SIG-M5 (cell line): ENCODE measurements at regions not wholly inside any gene's neighbourhood (a gene's known extent, or its start where the extent isn't known, plus 50 kb on each side); places are given as distances from the start of the nearest gene placed in this dataset.
"Not testable (repeated sequence)": the region's sequence is repeated elsewhere in the genome, so short reads cannot be mapped to it uniquely, and the experiment has no call there.

Experiments
- DNase-seq: peaks from one replicate; lab custom pipeline; 2025; lab: John Stamatoyannopoulos, UW

DNA sequence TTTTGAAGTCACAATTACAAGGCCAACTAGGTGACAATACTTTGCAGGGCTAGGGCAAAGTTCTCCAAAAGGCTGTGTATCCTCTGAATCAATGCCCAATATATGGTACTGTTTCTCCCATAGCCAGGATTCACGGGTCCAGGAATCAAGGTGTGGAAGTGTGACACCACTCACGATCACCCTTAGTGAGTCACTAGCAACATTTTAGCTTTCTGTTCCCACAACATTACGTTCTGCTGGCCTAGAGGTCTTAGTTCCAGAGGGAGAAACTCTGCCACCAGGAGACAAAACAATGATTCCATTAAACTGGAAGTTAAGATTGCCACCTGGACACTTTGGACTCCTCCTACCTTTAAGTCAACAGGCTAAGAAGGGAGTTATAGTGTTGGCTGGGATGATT lies 88.5 kb upstream of the RANBP6 start:
- not testable (repeated sequence) for DNase-seq

DNA sequence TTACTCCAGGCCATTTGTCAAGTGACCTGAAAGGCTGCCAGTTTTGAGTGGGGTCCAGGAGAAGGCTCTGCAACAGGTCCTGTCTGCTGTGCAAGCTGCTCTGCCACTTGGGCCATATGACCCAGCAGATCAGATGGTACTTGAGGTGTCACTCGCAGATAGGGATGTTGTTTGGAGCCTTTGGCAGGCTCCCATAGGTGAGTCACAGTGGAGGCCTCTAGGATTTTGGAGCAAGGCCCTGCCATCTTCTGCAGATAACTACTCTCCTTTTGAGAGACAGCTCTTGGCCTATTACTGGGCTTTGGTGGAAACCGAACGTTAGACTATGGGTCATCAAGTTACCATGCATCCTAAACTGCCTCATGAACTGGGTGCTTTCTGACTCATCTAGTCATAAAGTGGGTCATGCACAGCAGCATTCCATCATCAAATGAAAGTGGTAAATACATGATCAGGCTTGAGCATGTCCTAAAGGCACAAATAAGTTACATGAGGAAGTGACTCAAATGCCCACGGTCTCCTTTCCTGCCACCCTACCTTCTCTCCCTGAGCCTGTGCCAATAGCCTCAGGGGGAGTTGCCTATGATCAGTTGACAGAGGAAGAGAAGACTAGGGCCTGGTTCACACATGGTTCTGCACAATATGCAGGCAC lies 87.0 kb upstream of the RANBP6 start:
- not testable (repeated sequence) for DNase-seq

DNA sequence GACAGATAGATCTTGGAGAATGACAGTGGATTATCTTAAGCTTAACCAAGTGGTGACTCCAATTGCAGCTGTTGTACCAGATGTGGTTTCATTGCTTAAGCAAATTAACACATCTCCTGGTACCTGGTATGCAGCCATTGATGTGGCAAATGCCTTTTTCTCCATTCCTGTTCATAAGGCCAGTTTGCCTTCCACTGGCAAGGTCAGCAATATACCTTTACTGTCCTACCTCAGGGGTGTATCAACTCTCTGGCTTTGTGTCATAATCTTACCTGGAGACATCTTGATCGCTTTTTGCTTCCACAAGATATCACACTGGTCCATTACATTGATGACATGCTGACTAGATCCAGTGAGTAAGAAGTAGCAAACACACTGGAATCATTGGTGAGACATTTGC lies 86.3 kb upstream of the RANBP6 start:
- DNase-seq = not testable (repeated sequence)

DNA sequence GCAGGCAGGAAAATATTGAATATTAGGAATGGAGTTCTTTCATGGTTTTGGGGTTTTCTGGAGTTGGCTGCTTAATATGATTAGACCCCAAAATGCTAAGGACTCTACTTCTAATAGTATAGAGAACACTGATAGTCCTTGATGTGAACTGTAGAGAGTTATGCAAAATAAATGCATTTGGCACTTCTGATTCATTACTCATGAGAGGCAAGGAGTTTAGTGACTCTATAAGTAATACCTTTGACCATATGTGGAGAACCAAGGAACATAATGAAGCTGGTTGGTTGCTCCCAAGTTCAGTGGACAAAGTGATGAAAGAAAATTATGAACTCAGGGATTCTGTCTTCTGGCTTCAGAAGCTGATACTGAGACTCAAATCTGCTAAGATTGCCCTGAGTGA lies 83.9 kb upstream of the RANBP6 start:
- DNase-seq = not testable (repeated sequence)

DNA sequence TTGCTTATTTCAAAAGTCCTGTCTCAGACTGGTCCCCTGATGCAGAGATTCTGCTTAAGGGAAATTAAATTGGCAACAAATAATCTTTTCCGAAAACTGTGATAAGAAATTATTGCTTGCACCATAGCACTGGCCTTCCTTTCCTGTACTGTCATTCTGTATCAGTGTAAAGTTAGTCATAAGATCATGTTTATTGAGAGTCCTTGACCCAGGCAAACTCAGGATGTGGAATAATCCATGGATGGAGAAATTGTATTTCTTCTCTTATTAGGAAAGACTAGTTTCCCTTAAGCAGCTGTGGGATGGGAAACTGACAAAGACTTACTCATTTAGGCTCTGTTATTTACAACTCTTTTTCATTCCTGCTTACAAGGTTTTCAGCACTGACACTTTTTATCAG lies 83.0 kb upstream of the RANBP6 start:
- DNase-seq = no peak

DNA sequence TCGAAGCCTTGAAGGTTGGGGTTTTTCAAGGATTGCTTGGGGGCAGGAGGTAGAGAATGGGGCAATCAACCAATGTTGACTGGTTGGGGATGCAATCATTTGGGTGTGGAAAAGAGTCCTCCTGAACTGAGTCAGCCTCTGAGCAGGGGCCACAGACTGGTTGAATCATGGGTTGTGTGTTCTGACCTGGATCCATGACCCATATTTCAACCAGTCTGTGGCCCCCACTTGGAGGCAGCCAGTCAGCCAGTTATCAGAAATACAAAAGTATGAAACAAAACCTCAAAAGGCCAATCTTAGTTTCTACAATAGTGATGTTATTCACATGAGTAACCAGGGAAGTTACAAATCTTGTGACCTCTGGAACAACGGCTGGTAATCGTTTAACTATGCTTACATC lies 81.4 kb upstream of the RANBP6 start:
- DNase-seq = no peak

DNA sequence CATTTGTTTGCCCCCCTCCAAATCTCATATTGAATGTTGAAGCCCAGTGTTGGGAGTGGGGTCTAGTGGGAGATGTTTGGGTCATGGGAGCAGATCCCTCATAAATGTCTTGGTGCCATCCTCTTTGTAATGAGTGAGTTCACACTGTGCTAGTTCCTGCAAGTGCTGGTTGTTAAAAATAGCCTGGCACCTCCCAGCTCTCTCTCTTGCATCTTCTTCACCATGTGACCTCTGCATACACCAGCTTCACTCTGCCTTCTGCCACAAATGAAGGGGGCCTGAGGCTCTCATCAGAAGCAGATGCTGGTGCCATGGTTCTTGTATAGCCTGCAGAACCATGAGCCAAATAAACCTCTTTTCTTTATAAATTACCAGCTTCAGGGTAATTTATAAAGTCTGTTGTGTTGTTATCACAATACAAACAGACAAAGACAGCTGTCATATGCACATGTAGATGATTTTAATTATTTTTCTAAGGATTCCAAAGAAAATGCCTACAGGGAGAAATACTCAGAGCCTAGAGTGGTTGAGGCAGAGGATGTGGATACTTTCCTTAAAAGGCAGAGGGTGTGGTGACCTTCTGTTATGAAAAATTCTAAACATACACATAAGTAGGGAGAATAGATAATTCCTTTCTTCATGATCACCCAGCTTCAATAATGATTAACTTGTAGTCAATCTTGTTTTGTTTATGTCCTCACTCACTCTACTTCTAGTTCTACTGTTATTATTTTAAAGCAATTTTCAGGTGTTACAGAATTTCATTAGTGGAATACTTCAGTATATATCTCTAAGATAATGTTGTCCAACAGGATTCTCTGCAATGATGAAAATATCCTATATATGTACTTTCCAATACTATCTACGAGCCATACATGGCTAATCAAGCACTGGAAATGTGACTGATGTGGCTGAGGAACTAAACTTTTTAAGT lies 75.1 kb upstream of the RANBP6 start:
- DNase-seq = no peak

DNA sequence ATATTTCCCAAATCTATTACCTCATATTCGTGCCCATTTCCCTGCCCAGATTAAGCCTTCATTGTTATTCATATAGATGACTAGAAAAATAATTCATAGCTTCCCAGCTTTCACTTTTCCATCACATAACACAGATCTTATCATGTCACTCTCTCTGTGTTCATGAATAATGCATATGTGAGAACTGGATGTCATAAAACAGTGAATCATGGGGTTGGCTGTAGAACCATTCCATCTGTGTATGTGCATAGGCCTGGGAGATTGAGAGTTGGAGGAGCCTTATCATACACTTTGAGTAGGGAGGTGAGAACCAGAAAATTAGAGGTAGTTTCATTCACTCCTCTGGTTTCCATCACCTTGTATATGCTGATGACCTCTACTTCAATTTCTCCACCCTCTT lies 73.9 kb upstream of the RANBP6 start:
- DNase-seq = no peak

DNA sequence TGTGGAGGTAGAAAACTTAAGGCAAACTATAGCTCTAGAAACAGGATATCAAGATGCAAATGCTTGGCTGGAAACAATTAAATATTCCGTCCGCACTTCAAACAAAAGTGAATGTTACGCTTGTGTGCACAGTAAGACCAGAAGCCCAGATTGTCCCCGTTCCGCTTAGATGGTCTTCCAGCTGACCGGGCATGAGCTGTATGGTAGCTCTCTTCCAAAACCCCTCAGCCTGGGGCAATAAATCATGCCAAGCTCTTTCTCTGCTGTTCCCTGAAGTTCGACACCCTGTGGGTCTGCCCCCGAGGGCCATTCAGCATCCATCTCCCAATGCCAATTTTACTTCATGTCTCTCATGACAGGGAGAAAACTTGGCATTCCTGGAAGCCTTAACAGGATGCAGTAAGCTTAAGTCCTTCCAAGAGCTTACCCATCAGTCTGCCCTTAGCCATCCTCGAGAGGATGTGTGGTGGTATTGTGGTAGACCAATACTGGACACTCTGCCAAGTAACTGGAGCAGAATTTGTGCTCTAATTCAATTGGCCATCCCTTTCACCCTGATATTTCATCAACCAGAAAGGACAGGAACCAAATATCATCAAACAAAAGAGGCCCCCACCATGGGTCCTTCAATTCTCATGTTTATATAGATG lies 70.7 kb upstream of the RANBP6 start:
- no peak for DNase-seq

DNA sequence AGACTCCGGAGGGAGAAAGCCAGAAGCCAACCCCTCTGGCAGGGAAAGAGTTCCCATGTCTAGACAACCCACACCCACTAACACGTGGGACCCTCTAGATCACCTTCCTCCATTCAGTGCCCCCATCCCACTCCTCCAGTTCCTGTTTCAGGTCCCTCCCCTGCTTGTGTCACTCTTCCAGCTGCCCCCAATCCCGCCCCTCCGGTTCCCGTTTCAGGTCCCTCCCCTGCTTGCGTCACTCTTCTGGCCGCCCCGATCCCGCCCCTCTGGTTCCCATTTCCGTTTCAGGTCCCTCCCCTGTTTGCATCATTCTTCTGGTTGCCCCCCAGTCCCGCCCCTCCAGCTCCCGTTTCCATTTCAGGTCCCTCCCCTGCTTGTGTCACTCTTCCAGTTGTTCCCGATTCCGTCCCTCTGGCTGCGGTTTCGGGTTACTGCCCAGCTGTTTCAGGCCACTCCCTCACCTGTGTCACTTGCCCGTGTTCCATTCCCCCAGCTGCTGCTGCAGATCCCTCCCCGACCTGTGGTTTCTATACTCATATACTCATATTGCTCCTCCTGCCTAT lies 64.8 kb upstream of the RANBP6 start:
- DNase-seq = peak; percentile 57

DNA sequence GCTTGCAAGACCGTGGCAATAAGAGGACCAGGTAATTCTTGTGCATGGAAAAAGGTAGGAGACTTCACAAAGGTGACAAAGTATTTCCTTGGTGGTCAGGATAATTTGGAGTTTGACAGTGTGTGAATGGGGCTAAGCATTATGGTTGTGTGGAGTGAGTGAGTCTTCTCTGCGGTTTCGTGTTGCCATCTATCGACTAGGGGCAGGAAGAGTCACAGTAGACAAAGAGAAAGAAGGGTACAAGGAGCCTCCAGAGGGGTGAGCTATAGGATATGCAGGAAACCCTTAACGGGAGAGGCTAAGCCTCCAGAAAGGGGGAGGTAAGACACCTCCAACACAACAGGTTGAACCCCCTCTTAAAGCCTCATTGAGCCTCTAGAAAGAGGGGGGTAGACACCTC lies 64.0 kb upstream of the RANBP6 start:
- DNase-seq = no peak

DNA sequence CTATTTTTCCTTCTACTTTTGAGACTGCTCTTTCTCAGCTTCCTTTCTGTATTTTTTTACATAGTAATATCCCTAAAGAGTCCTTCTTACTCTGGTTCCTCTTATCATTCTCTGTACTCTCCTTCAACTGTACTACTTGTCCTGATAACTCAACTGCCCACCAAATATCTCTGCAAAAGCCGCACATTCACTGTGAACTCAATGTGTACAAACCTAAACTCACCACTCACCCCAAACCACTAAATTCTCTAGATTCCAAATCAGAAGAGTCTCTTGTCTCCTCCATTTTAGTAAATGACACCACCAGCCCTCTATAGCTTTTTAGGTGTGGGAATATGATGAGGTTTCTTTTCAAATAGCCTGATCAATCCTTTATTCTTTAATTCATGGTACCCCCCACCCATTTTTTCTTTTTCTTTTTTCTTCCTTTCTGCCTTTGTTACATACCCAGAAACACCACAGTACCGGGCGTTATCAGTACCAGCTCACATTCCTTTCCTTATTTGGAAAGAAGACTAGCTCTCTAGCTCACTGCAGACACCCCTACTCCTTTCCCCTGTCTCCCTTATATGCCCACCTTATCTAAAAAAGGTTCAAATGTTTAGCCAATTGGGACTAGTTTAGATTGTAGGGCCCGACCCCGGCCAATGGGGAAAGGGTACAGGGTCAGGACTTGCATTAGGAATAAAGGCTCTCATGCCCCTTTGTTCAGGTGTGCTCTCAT lies 63.1 kb upstream of the RANBP6 start:
- DNase-seq = no peak

DNA sequence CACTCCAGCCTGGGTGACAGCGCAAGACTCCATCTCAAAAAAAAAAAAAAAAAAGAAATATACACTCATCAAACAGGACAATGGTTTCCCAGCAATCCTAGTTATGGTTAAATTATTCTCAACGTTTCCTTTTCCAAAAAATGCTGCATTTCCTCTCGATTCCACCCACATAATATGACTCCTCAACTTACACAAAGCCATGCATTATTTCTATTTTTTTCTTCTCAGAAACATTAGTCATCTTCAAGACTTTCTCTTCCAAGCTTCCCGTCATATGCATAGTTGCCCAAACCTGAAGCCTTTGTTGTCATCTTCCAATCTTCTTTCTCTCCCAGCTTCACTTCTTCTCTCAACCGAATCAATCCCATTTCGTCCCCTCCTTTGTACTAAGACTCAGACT lies 61.4 kb upstream of the RANBP6 start:
- DNase-seq = no peak

DNA sequence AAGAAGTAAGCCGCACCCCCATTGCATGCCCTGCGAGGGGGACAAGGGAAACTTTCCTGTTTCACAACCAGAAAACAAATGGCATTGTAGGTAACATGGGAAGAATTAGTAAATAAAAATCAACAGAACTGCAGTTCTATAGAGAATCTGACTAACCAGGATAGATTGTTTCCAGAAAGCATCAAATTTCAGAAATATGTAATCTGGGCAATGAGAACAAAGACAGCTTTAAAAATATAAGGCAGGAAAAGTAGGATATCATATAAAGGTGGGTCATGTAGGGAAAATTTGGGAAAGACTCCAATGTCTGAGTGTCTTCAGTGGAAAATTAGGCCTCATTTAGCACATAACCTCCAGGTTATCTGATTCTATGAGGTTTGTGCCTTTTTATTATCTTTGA lies 58.3 kb upstream of the RANBP6 start:
- DNase-seq = no peak

DNA sequence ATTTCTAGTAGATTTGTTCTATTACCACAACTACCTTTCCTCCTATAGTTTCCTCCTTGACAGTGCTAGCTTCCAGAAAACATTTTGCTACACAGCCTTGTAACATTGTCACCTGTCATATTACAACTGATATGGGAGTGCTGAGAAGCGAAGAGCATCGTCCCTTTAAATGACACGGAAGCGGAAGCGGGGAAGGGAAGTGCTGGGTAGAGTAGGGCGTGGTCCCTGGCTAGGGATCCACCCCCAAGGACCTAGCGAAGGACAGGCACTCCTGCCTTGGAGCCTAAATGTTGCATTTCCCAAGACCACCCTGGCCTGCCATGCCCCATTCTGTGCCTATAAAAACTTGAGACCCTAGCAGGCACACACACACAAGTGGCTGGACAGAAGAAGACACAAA lies 57.4 kb upstream of the RANBP6 start:
- no peak for DNase-seq

DNA sequence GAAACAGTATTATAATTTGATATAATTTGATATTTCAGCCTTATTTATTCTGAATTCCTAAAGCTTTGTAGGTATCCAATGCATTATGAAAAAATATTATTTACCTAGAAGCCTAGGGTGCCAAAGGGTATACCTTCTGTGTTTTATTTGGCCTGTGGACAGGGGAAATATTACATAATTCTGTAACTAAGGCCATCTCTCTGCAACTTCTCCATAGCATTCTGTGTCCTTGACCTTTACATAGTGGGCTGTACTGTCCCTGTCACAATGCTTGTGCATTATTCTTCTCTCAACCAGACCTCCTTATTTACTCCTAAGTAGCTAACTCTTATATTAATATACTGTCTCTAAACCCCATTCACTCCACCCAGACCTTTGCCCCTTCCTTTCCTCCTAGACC lies 57.0 kb upstream of the RANBP6 start:
- no peak for DNase-seq

DNA sequence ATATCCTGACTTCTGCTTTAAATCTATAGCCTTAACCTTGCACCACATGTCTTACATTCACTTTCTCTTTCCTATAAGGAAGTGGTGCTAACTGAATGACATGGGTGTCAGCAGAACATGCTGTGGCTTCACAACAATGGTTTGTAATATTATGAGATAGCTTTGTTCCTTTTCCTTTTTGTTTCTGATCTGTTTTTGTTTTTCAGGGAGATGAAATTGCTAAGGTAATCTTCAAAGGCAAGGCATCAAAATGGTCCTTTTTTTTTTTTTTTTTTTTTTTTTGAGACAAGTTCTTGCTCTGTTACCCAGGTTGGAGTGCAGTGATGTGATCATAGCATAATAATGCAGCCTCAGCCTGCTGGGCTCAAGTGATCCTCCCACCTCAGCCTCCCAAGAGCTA lies 53.6 kb upstream of the RANBP6 start:
- DNase-seq = peak; percentile 55

DNA sequence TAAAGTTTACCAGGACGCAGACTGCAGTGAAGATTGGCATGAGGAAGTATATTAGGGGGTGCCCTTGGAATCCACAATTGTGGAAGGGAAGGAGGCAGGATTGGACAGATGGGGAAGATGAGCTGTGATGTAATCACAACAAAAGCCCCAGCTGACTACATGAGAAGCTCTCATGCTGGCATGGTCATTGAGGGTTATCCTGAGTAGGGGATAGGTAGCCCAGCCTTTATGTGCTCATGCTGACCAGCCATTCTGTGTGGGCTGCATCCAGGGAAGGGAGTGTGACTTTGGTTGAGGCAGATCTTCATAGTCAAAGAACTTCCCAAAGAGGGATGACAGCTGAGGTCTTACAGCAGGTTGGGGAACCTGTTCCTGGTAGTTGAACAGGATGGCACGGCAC lies 52.0 kb upstream of the RANBP6 start:
- no peak for DNase-seq
